ENCODE measurements at regions not wholly inside any gene's neighbourhood (a gene's known extent, or its start where the extent isn't known, plus 50 kb on each side); places are given as distances from the start of the nearest gene placed in this dataset.

- Mint-ChIP-seq H3K27ac (no peak overlapping the region), H3K9me3 (peaks cover 0 to 3% of the 10 kb centered on the region in 2 donors), H3K27me3 (ENCODE audit: low read depth) (peaks cover 5% of the 10 kb centered on the region), H3K4me1 (ENCODE audit: low read depth) (no peaks in the 10 kb centered on the region), H3K4me3 (no peak overlapping the region), H3K36me3 (ENCODE audit: insufficient read depth in 2 of 2) (peaks cover 1 to 2% of the 10 kb centered on the region in 2 donors)
- DNase-seq (no peak), ATAC-seq (replicated peaks in 1 of 2) (no peak)
Measured at GRCh38 chr11:134545521-134545920, 133.5 kb upstream of the B3GAT1 start.

GRCh38 chr11:134544095-134544815 lies 132.2 kb upstream of the B3GAT1 start:
- no peak overlapping the region for H3K27ac Mint-ChIP-seq
- ATAC-seq (replicated peaks in 1 of 2) (no peak), DNase-seq (no peak)
- H3K4me3 Mint-ChIP-seq = no peak overlapping the region
- peaks cover 5% of the 10 kb centered on the region for H3K27me3 Mint-ChIP-seq (ENCODE audit: low read depth)
- no peaks in the 10 kb centered on the region for H3K9me3 Mint-ChIP-seq
- H3K4me1 Mint-ChIP-seq (ENCODE audit: low read depth) = no peaks in the 10 kb centered on the region
- H3K36me3 Mint-ChIP-seq (ENCODE audit: insufficient read depth in 2 of 2) = no peaks in the 10 kb centered on the region

GRCh38 chr11:134543645-134544044 lies 131.6 kb upstream of the B3GAT1 start:
- Mint-ChIP-seq H3K9me3 (no peaks in the 10 kb centered on the region), H3K27me3 (ENCODE audit: low read depth) (peaks cover 5% of the 10 kb centered on the region), H3K4me1 (ENCODE audit: low read depth) (no peaks in the 10 kb centered on the region), H3K27ac (no peak overlapping the region), H3K4me3 (no peak overlapping the region), H3K36me3 (ENCODE audit: insufficient read depth in 2 of 2) (no peaks in the 10 kb centered on the region)
- DNase-seq (no peak), ATAC-seq (replicated peaks in 1 of 2) (no peak)

GRCh38 chr11:134543241-134543640 lies 131.2 kb upstream of the B3GAT1 start:
- DNase-seq = no peak
- no peak for ATAC-seq (replicated peaks in 1 of 2)
- no peaks in the 10 kb centered on the region for H3K4me1 Mint-ChIP-seq (ENCODE audit: low read depth)
- H3K4me3 Mint-ChIP-seq = no peak overlapping the region
- no peaks in the 10 kb centered on the region for H3K9me3 Mint-ChIP-seq
- no peak overlapping the region for H3K27ac Mint-ChIP-seq
- H3K27me3 Mint-ChIP-seq (ENCODE audit: low read depth) = peaks cover 5% of the 10 kb centered on the region
- no peaks in the 10 kb centered on the region for H3K36me3 Mint-ChIP-seq (ENCODE audit: insufficient read depth in 2 of 2)

- Mint-ChIP-seq H3K9me3 (no peaks in the 10 kb centered on the region), H3K4me3 (no peak overlapping the region), H3K27ac (no peak overlapping the region), H3K36me3 (ENCODE audit: insufficient read depth in 2 of 2) (no peaks in the 10 kb centered on the region), H3K4me1 (ENCODE audit: low read depth) (no peaks in the 10 kb centered on the region), H3K27me3 (ENCODE audit: low read depth) (peaks cover 10% of the 10 kb centered on the region)
- DNase-seq (no peak), ATAC-seq (replicated peaks in 1 of 2) (no peak)
Measured at GRCh38 chr11:134542401-134543165, 130.5 kb upstream of the B3GAT1 start.

GRCh38 chr11:134541951-134542350 lies 129.9 kb upstream of the B3GAT1 start:
- Mint-ChIP-seq H3K4me3 (no peak overlapping the region), H3K27ac (no peak overlapping the region), H3K27me3 (ENCODE audit: low read depth) (peaks cover 16% of the 10 kb centered on the region), H3K4me1 (ENCODE audit: low read depth) (no peaks in the 10 kb centered on the region), H3K36me3 (ENCODE audit: insufficient read depth in 2 of 2) (no peaks in the 10 kb centered on the region), H3K9me3 (no peaks in the 10 kb centered on the region)
- ATAC-seq (replicated peaks in 1 of 2) (no peak), DNase-seq (no peak)

GRCh38 chr11:134541355-134541754 lies 129.3 kb upstream of the B3GAT1 start:
- Mint-ChIP-seq H3K36me3 (ENCODE audit: insufficient read depth in 2 of 2) (no peaks in the 10 kb centered on the region), H3K4me1 (ENCODE audit: low read depth) (no peaks in the 10 kb centered on the region), H3K27ac (no peak overlapping the region), H3K9me3 (no peaks in the 10 kb centered on the region), H3K27me3 (ENCODE audit: low read depth) (peaks cover 16% of the 10 kb centered on the region), H3K4me3 (no peak overlapping the region)
- ATAC-seq (replicated peaks in 1 of 2) = no peak
- no peak for DNase-seq

- H3K4me1 Mint-ChIP-seq (ENCODE audit: low read depth) = no peaks in the 10 kb centered on the region
- H3K36me3 Mint-ChIP-seq (ENCODE audit: insufficient read depth in 2 of 2) = no peaks in the 10 kb centered on the region
- no peak for DNase-seq
- H3K9me3 Mint-ChIP-seq = no peaks in the 10 kb centered on the region
- no peak overlapping the region for H3K4me3 Mint-ChIP-seq
- ATAC-seq (replicated peaks in 1 of 2) = no peak
- H3K27ac Mint-ChIP-seq = no peak overlapping the region
- peaks cover 16% of the 10 kb centered on the region for H3K27me3 Mint-ChIP-seq (ENCODE audit: low read depth)
Measured at GRCh38 chr11:134539285-134539684, 127.2 kb upstream of the B3GAT1 start.

GRCh38 chr11:134538742-134539141 lies 126.7 kb upstream of the B3GAT1 start:
- no peaks in the 10 kb centered on the region for H3K9me3 Mint-ChIP-seq
- H3K27ac Mint-ChIP-seq = no peak overlapping the region
- no peak overlapping the region for H3K4me3 Mint-ChIP-seq
- peaks cover 16% of the 10 kb centered on the region for H3K27me3 Mint-ChIP-seq (ENCODE audit: low read depth)
- no peaks in the 10 kb centered on the region for H3K4me1 Mint-ChIP-seq (ENCODE audit: low read depth)
- ATAC-seq (replicated peaks in 1 of 2) = no peak
- DNase-seq = no peak
- no peaks in the 10 kb centered on the region for H3K36me3 Mint-ChIP-seq (ENCODE audit: insufficient read depth in 2 of 2)

- Mint-ChIP-seq H3K27me3 (ENCODE audit: low read depth) (peaks cover 16% of the 10 kb centered on the region), H3K36me3 (ENCODE audit: insufficient read depth in 2 of 2) (no peaks in the 10 kb centered on the region), H3K4me1 (ENCODE audit: low read depth) (no peaks in the 10 kb centered on the region), H3K27ac (no peak overlapping the region), H3K9me3 (no peaks in the 10 kb centered on the region), H3K4me3 (no peak overlapping the region)
- DNase-seq (no peak), ATAC-seq (replicated peaks in 1 of 2) (no peak)
Measured at GRCh38 chr11:134537941-134538340, 125.9 kb upstream of the B3GAT1 start.

GRCh38 chr11:134537296-134537695 lies 125.3 kb upstream of the B3GAT1 start:
- Mint-ChIP-seq H3K36me3 (ENCODE audit: insufficient read depth in 2 of 2) (no peaks in the 10 kb centered on the region), H3K27ac (no peak overlapping the region), H3K27me3 (ENCODE audit: low read depth) (peaks cover 16% of the 10 kb centered on the region), H3K9me3 (no peaks in the 10 kb centered on the region), H3K4me1 (ENCODE audit: low read depth) (no peaks in the 10 kb centered on the region), H3K4me3 (no peak overlapping the region)
- ATAC-seq (replicated peaks in 1 of 2) (no peak), DNase-seq (no peak)

GRCh38 chr11:134536677-134537076 lies 124.6 kb upstream of the B3GAT1 start:
- no peaks in the 10 kb centered on the region for H3K4me1 Mint-ChIP-seq (ENCODE audit: low read depth)
- no peak overlapping the region for H3K4me3 Mint-ChIP-seq
- no peaks in the 10 kb centered on the region for H3K9me3 Mint-ChIP-seq
- no peaks in the 10 kb centered on the region for H3K36me3 Mint-ChIP-seq (ENCODE audit: insufficient read depth in 2 of 2)
- no peak overlapping the region for H3K27ac Mint-ChIP-seq
- H3K27me3 Mint-ChIP-seq (ENCODE audit: low read depth) = peaks cover 16% of the 10 kb centered on the region
- ATAC-seq (replicated peaks in 1 of 2) = no peak
- no peak for DNase-seq

GRCh38 chr11:134536219-134536618 lies 124.2 kb upstream of the B3GAT1 start:
- no peaks in the 10 kb centered on the region for H3K36me3 Mint-ChIP-seq (ENCODE audit: insufficient read depth in 2 of 2)
- no peaks in the 10 kb centered on the region for H3K4me1 Mint-ChIP-seq (ENCODE audit: low read depth)
- DNase-seq = no peak
- H3K4me3 Mint-ChIP-seq = no peak overlapping the region
- H3K9me3 Mint-ChIP-seq = no peaks in the 10 kb centered on the region
- ATAC-seq (replicated peaks in 1 of 2) = no peak
- H3K27ac Mint-ChIP-seq = no peak overlapping the region
- peaks cover 16% of the 10 kb centered on the region for H3K27me3 Mint-ChIP-seq (ENCODE audit: low read depth)

All from activated T-cell treated with anti-CD3 and anti-CD28 coated beads, Interleukin-2, amount 50 U/mL, for 72 hours (primary cell).